ENCODE measurements at regions not wholly inside any gene's neighbourhood (a gene's known extent, or its start where the extent isn't known, plus 50 kb on each side); places are given as distances from the start of the nearest gene placed in this dataset.
"Not testable (repeated sequence)": the region's sequence is repeated elsewhere in the genome, so short reads cannot be mapped to it uniquely, and the experiment has no call there.

GRCh38 chr15:77881535-77881934, 196.0 kb downstream of the TBC1D2B start:
- not testable (repeated sequence) for TF ChIP-seq CTCF, POLR2A (IDR thresholded peaks at IDR 0.05)

Data from heart left ventricle (tissue), 13 donors.